B cell (primary cell): ENCODE measurements at regions not wholly inside any gene's neighbourhood (a gene's known extent, or its start where the extent isn't known, plus 50 kb on each side); places are given as distances from the start of the nearest gene placed in this dataset.

Experiments used
- CTCF ChIP-seq: fragments of 200-600 bp; IDR thresholded peaks from one replicate; pipeline ENCODE4 v1.8.0; 2022; ENCODE audit warnings: antibody characterized with exemption, mild to moderate bottlenecking
- EZH2 ChIP-seq: IDR thresholded peaks from 2 replicates; pipeline ENCODE4 v1.6.1; 2012; ENCODE audit warnings: borderline replicate concordance, low read depth, mild to moderate bottlenecking, moderate library complexity, low read length; ENCODE audit not compliant: insufficient read depth, poor library complexity, severe bottlenecking

GRCh38 chr13:94854688-94855087, 142.3 kb upstream of the SOX21 start:
- TF ChIP-seq CTCF (no peak), EZH2 (no peak)
